WTC11 (cell line): ENCODE measurements at regions not wholly inside any gene's neighbourhood (a gene's known extent, or its start where the extent isn't known, plus 50 kb on each side); places are given as distances from the start of the nearest gene placed in this dataset.

Experiments
- ATAC-seq: fragments of 200-7000 bp; cut with Tn5 transposase; 2 replicates; pipeline ENCODE4 v1.10.0; 2021; ENCODE audit warnings: mild to moderate bottlenecking, moderate library complexity
- CTCF ChIA-PET: fragments of 300-600 bp; sonication (Branson Sonifier 250); formaldehyde crosslinking; loops from one replicate; lab custom pipeline; 2021; ENCODE audit warnings: antibody characterized with exemption; lab: Charles Lee
- POLR2A ChIA-PET: fragments of 350-600 bp; sonication (Branson Sonifier 250); formaldehyde crosslinking; loops from one replicate; lab custom pipeline; 2021; ENCODE audit warnings: antibody characterized with exemption; lab: Charles Lee
- DNase-seq: peaks from one replicate; pipeline ENCODE4 v3.0.0; 2021; ENCODE audit warnings: low spot score
- H3K27ac Mint-ChIP-seq: 2 replicates; pipeline ENCODE4 v1.8.0; 2021; ENCODE audit warnings: mixed read lengths
- H3K27me3 Mint-ChIP-seq: 2 replicates; pipeline ENCODE4 v1.8.0; 2021; ENCODE audit warnings: low read depth, mild to moderate bottlenecking, moderate library complexity, mixed read lengths
- H3K36me3 Mint-ChIP-seq: 2 replicates; pipeline ENCODE4 v1.8.0; 2021; ENCODE audit warnings: mixed read lengths
- H3K4me1 Mint-ChIP-seq: 2 replicates; pipeline ENCODE4 v1.8.0; 2022; ENCODE audit warnings: mixed read lengths
- H3K4me3 Mint-ChIP-seq: 2 replicates; pipeline ENCODE4 v1.8.0; 2021; ENCODE audit warnings: mild to moderate bottlenecking, moderate library complexity, mixed read lengths
- H3K9me3 Mint-ChIP-seq: 2 replicates; pipeline ENCODE4 v1.8.0; 2021; ENCODE audit warnings: mixed read lengths
- ATF1 ChIP-seq: sonication (generic); formaldehyde crosslinking; IDR thresholded peaks from 2 replicates; pipeline ENCODE4 v1.8.1; 2023; ENCODE audit warnings: mild to moderate bottlenecking, moderate library complexity, missing genetic modification reagents
- CREM ChIP-seq: sonication (generic); formaldehyde crosslinking; IDR thresholded peaks from 2 replicates; pipeline ENCODE4 v1.8.1; 2022; ENCODE audit warnings: mild to moderate bottlenecking, missing genetic modification reagents, moderate library complexity
- ELF4 ChIP-seq: sonication (generic); formaldehyde crosslinking; IDR thresholded peaks from 2 replicates; pipeline ENCODE4 v1.8.1; 2022; ENCODE audit warnings: low read depth, mild to moderate bottlenecking, moderate library complexity, missing genetic modification reagents
- GABPB1 ChIP-seq: sonication (generic); formaldehyde crosslinking; IDR thresholded peaks from 2 replicates; pipeline ENCODE4 v1.8.1; 2023; ENCODE audit warnings: mild to moderate bottlenecking, missing genetic modification reagents
- GRHL2 ChIP-seq: fragments of 250-450 bp; sonication (Bioruptor Pico); IDR thresholded peaks from 2 replicates; pipeline ENCODE4 v1.8.0; 2022; ENCODE audit warnings: mild to moderate bottlenecking, moderate library complexity; ENCODE audit not compliant: insufficient replicate concordance, severe bottlenecking
- IRF2 ChIP-seq: sonication (generic); formaldehyde crosslinking; IDR thresholded peaks from 2 replicates; pipeline ENCODE4 v1.8.0; 2022; ENCODE audit warnings: low read depth, missing genetic modification reagents, borderline replicate concordance
- MYBL2 ChIP-seq: sonication (generic); formaldehyde crosslinking; IDR thresholded peaks from 2 replicates; pipeline ENCODE4 v1.8.1; 2023; ENCODE audit warnings: mild to moderate bottlenecking, moderate library complexity, missing genetic modification reagents
- NFATC4 ChIP-seq: fragments of 250-450 bp; sonication (Bioruptor Pico); IDR thresholded peaks from 2 replicates; pipeline ENCODE4 v1.9.0; 2021; ENCODE audit warnings: mild to moderate bottlenecking
- NFYB ChIP-seq: sonication (generic); formaldehyde crosslinking; conservative IDR thresholded peaks from 2 replicates; pipeline ENCODE4 v1.8.0; 2022; ENCODE audit warnings: low read depth, missing genetic modification reagents
- ZNF232 ChIP-seq: sonication (generic); formaldehyde crosslinking; IDR thresholded peaks from 2 replicates; pipeline ENCODE4 v1.8.0; 2022; ENCODE audit warnings: mild to moderate bottlenecking, missing genetic modification reagents
- ZNF416 ChIP-seq: fragments of 250-450 bp; sonication (Bioruptor Pico); IDR thresholded peaks from 2 replicates; pipeline ENCODE4 v1.9.0; 2021; ENCODE audit warnings: mild to moderate bottlenecking, inconsistent platforms
- ZNF423 ChIP-seq: fragments of 250-450 bp; sonication (Bioruptor Pico); IDR thresholded peaks from 2 replicates; pipeline ENCODE4 v2.1.2; 2022; ENCODE audit warnings: mild to moderate bottlenecking, moderate library complexity
- TF ChIP-seq, protein P1 (sequence below): fragments of 250-450 bp; sonication (Bioruptor Pico); IDR thresholded peaks from 2 replicates; pipeline ENCODE4 v1.9.0; 2021; ENCODE audit warnings: mild to moderate bottlenecking, borderline replicate concordance
- TF ChIP-seq, protein P2 (sequence below): sonication (generic); formaldehyde crosslinking; IDR thresholded peaks from 2 replicates; pipeline ENCODE4 v1.8.1; 2023; ENCODE audit warnings: mild to moderate bottlenecking, missing genetic modification reagents
- TF ChIP-seq, protein P3 (sequence below): sonication (generic); formaldehyde crosslinking; IDR thresholded peaks from 2 replicates; pipeline ENCODE4 v1.8.0; 2023; ENCODE audit warnings: mild to moderate bottlenecking, missing genetic modification reagents
- TF ChIP-seq, protein P4 (sequence below): sonication (generic); formaldehyde crosslinking; IDR thresholded peaks from 2 replicates; pipeline ENCODE4 v1.8.0; 2022; ENCODE audit warnings: mild to moderate bottlenecking, missing genetic modification reagents
- TF ChIP-seq, protein P5 (sequence below): sonication (generic); formaldehyde crosslinking; IDR thresholded peaks from 2 replicates; pipeline ENCODE4 v1.8.1; 2023; ENCODE audit warnings: mild to moderate bottlenecking, missing genetic modification reagents
- TF ChIP-seq, protein P6 (sequence below): fragments of 250-450 bp; sonication (Bioruptor Pico); conservative IDR thresholded peaks from 2 replicates; pipeline ENCODE4 v1.9.0; 2021; ENCODE audit warnings: mild to moderate bottlenecking

DNA sequence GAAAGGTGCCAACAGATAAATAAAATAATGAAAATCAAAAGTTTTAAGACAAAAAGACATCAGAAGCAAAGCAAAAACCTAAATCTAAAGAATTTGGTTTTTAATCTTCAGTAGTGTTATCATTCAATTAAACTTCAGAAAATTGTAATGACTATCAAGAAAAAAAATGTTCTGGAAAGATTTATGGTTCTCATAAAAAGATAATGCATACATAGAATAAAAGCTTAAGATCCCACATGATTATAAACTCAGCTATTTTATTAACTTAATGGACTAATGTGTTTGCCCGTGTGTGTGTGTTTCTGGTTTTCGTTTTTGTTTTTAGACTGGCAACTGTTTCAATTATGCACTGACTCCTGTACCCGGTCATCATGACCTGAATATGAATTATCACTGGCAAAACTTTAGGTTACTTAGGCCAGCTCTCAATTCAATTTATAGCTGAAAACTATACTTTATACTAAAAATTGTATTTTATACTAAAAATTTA, 217.5 kb upstream of the DKK2 start (continued):
- TF ChIP-seq, protein P1, sequence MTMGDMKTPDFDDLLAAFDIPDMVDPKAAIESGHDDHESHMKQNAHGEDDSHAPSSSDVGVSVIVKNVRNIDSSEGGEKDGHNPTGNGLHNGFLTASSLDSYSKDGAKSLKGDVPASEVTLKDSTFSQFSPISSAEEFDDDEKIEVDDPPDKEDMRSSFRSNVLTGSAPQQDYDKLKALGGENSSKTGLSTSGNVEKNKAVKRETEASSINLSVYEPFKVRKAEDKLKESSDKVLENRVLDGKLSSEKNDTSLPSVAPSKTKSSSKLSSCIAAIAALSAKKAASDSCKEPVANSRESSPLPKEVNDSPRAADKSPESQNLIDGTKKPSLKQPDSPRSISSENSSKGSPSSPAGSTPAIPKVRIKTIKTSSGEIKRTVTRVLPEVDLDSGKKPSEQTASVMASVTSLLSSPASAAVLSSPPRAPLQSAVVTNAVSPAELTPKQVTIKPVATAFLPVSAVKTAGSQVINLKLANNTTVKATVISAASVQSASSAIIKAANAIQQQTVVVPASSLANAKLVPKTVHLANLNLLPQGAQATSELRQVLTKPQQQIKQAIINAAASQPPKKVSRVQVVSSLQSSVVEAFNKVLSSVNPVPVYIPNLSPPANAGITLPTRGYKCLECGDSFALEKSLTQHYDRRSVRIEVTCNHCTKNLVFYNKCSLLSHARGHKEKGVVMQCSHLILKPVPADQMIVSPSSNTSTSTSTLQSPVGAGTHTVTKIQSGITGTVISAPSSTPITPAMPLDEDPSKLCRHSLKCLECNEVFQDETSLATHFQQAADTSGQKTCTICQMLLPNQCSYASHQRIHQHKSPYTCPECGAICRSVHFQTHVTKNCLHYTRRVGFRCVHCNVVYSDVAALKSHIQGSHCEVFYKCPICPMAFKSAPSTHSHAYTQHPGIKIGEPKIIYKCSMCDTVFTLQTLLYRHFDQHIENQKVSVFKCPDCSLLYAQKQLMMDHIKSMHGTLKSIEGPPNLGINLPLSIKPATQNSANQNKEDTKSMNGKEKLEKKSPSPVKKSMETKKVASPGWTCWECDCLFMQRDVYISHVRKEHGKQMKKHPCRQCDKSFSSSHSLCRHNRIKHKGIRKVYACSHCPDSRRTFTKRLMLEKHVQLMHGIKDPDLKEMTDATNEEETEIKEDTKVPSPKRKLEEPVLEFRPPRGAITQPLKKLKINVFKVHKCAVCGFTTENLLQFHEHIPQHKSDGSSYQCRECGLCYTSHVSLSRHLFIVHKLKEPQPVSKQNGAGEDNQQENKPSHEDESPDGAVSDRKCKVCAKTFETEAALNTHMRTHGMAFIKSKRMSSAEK (CRISPR knock-in tag): no peak
- no peak for TF ChIP-seq ATF1 (CRISPR knock-in tag)
- TF ChIP-seq CREM (CRISPR knock-in tag): no peak
- no peak for TF ChIP-seq GRHL2 (CRISPR knock-in tag)
- no peak for TF ChIP-seq MYBL2 (CRISPR knock-in tag)

DNA sequence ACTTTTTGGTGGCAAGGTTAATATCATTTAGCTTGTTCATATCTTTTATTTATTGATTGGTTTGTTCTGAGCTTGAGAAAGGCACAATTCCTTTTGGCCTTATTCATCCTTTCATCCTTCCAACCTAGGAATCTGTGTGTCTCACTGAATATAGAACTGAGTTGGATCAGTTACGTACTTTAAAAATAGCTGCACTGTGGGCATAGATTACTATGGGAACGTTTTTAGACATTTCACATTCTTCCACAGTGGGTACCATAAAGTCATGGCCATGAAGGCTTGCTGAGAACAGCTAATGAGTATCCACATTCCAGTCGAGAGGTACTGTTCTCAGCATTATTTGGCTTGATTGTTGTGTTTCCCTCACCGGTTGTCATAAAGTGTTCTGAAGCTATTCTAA, 217.0 kb upstream of the DKK2 start:
- Mint-ChIP-seq H3K4me1 (peaks cover 4% of the 10 kb centered on the region), H3K36me3 (no peaks in the 10 kb centered on the region), H3K9me3 (no peaks in the 10 kb centered on the region), H3K4me3 (no peak overlapping the region), H3K27me3 (no peaks in the 10 kb centered on the region), H3K27ac (no peak overlapping the region)
- ChIA-PET CTCF (no interaction called here), POLR2A (no interaction called here)
- ATAC-seq: no peak
- no peak for TF ChIP-seq MYBL2 (CRISPR knock-in tag)
- TF ChIP-seq NFYB (CRISPR knock-in tag): no peak
- TF ChIP-seq, protein P2, sequence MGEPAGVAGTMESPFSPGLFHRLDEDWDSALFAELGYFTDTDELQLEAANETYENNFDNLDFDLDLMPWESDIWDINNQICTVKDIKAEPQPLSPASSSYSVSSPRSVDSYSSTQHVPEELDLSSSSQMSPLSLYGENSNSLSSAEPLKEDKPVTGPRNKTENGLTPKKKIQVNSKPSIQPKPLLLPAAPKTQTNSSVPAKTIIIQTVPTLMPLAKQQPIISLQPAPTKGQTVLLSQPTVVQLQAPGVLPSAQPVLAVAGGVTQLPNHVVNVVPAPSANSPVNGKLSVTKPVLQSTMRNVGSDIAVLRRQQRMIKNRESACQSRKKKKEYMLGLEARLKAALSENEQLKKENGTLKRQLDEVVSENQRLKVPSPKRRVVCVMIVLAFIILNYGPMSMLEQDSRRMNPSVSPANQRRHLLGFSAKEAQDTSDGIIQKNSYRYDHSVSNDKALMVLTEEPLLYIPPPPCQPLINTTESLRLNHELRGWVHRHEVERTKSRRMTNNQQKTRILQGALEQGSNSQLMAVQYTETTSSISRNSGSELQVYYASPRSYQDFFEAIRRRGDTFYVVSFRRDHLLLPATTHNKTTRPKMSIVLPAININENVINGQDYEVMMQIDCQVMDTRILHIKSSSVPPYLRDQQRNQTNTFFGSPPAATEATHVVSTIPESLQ: no peak
- no peak for TF ChIP-seq ZNF232 (CRISPR knock-in tag)
- no peak for TF ChIP-seq ZNF416 (CRISPR knock-in tag)
- TF ChIP-seq IRF2 (CRISPR knock-in tag): no peak
- no peak for DNase-seq

DNA sequence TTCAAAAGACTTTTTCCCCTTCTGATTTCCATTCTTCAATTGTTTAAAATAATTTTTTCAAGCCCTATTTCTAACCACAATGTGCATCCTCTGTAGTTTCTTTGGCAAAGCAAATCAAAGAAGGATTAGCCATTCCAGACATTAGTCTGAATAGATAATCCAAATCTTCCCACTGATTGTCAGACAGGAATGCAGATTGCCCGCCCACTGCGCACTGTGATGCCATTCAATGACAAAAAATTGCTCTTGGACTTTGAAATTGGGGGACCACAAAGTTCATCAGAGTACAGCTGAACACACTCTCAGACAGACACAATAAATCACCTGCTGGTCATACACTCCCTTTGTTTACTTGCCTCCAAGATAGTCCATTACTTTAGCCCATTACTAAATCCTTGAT, 216.5 kb upstream of the DKK2 start:
- POLR2A ChIA-PET: no interaction called here
- H3K4me3 Mint-ChIP-seq: no peak overlapping the region
- CTCF ChIA-PET: no interaction called here
- H3K27me3 Mint-ChIP-seq: no peaks in the 10 kb centered on the region
- no peaks in the 10 kb centered on the region for H3K36me3 Mint-ChIP-seq
- no peak overlapping the region for H3K27ac Mint-ChIP-seq
- no peak for ATAC-seq
- H3K4me1 Mint-ChIP-seq: peaks cover 4% of the 10 kb centered on the region
- DNase-seq: no peak
- H3K9me3 Mint-ChIP-seq: no peaks in the 10 kb centered on the region
- TF ChIP-seq ELF4 (CRISPR knock-in tag): no peak
- TF ChIP-seq, protein P3, sequence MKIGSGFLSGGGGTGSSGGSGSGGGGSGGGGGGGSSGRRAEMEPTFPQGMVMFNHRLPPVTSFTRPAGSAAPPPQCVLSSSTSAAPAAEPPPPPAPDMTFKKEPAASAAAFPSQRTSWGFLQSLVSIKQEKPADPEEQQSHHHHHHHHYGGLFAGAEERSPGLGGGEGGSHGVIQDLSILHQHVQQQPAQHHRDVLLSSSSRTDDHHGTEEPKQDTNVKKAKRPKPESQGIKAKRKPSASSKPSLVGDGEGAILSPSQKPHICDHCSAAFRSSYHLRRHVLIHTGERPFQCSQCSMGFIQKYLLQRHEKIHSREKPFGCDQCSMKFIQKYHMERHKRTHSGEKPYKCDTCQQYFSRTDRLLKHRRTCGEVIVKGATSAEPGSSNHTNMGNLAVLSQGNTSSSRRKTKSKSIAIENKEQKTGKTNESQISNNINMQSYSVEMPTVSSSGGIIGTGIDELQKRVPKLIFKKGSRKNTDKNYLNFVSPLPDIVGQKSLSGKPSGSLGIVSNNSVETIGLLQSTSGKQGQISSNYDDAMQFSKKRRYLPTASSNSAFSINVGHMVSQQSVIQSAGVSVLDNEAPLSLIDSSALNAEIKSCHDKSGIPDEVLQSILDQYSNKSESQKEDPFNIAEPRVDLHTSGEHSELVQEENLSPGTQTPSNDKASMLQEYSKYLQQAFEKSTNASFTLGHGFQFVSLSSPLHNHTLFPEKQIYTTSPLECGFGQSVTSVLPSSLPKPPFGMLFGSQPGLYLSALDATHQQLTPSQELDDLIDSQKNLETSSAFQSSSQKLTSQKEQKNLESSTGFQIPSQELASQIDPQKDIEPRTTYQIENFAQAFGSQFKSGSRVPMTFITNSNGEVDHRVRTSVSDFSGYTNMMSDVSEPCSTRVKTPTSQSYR: no peak
- TF ChIP-seq, protein P4, sequence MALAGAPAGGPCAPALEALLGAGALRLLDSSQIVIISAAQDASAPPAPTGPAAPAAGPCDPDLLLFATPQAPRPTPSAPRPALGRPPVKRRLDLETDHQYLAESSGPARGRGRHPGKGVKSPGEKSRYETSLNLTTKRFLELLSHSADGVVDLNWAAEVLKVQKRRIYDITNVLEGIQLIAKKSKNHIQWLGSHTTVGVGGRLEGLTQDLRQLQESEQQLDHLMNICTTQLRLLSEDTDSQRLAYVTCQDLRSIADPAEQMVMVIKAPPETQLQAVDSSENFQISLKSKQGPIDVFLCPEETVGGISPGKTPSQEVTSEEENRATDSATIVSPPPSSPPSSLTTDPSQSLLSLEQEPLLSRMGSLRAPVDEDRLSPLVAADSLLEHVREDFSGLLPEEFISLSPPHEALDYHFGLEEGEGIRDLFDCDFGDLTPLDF (CRISPR knock-in tag): no peak
- no peak for TF ChIP-seq ZNF423
- TF ChIP-seq, protein P5, sequence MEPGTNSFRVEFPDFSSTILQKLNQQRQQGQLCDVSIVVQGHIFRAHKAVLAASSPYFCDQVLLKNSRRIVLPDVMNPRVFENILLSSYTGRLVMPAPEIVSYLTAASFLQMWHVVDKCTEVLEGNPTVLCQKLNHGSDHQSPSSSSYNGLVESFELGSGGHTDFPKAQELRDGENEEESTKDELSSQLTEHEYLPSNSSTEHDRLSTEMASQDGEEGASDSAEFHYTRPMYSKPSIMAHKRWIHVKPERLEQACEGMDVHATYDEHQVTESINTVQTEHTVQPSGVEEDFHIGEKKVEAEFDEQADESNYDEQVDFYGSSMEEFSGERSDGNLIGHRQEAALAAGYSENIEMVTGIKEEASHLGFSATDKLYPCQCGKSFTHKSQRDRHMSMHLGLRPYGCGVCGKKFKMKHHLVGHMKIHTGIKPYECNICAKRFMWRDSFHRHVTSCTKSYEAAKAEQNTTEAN (CRISPR knock-in tag): no peak
- no peak for TF ChIP-seq GABPB1 (CRISPR knock-in tag)
- TF ChIP-seq NFATC4: no peak
- TF ChIP-seq, protein P6, sequence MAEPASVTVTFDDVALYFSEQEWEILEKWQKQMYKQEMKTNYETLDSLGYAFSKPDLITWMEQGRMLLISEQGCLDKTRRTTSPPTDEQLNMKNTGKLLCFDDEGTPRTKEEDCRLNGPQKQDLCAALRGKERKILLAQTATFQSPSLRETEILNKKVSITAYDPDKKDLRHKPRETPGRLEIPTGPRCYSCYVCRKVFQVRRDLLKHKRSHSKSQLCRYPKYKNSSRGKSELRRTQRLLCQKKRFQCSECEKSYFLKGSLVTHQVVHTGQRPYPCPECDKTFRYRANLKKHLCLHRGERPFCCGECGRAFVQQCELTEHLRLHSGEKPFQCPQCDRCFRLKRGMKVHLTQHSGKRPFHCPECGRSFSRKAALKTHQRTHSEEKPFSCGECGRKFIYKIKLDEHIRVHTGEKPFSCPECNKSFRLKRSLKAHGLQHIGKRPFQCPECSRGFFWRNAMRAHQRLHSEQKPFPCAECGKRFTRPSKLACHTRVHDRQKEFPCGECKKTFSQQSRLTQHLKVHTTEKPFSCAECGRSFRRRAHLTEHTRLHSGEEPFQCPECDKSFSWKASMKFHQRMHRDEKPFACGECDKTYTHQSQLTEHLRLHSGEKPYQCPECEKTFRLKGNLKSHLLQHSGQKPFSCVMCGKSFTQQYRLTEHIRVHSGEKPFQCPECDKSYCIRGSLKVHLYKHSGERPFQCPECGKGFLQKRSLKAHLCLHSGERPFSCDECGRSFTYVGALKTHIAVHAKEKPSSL (CRISPR knock-in tag): no peak
- no peak for TF ChIP-seq CREM (CRISPR knock-in tag)
